Keratinocyte (primary cell): ENCODE measurements at regions not wholly inside any gene's neighbourhood (a gene's known extent, or its start where the extent isn't known, plus 50 kb on each side); places are given as distances from the start of the nearest gene placed in this dataset.

Source experiments
- DNase-seq: peaks from one replicate; pipeline ENCODE4 v3.0.0-alpha.2; 2011; ENCODE audit warnings: low read depth, missing footprints, low spot score
- FAIRE-seq: peaks from 2 replicates; lab custom pipeline; 2011; peaks lifted over from hg19 to GRCh38; lab: Jason Lieb, UNC
- H2AFZ ChIP-seq: 2 replicates; pipeline ENCODE4 v1.6.0; 2012; ENCODE audit warnings: low read length, control low read depth, inconsistent platforms; ENCODE audit not compliant: control insufficient read depth
- H3K27ac ChIP-seq: 2 replicates; pipeline ENCODE4 v1.5.1; 2011; ENCODE audit warnings: low read length; ENCODE audit not compliant: control insufficient read depth, insufficient read depth
- H3K27me3 ChIP-seq: 3 replicates; pipeline ENCODE4 v1.6.0; 2011; ENCODE audit warnings: low read length; ENCODE audit not compliant: control insufficient read depth, insufficient read depth; ENCODE audit errors: extremely low read depth
- H3K36me3 ChIP-seq, 2 experiments: 2 replicates in 1 of 2; 3 replicates in 1 of 2; pipeline ENCODE4 v1.5.1; 2011; ENCODE audit warnings: low read length in 2 of 2, mild to moderate bottlenecking in 1 of 2; ENCODE audit not compliant: control insufficient read depth in 2 of 2, insufficient read depth in 2 of 2; ENCODE audit errors: extremely low read depth in 1 of 2
- H3K4me1 ChIP-seq: 3 replicates; pipeline ENCODE4 v1.5.1; 2011; ENCODE audit warnings: low read length; ENCODE audit not compliant: control insufficient read depth, insufficient read depth; ENCODE audit errors: extremely low read depth
- H3K4me2 ChIP-seq: 3 replicates; pipeline ENCODE4 v1.6.0; 2011; ENCODE audit warnings: low read depth, low read length; ENCODE audit not compliant: control insufficient read depth, insufficient read depth; ENCODE audit errors: extremely low read depth
- H3K4me3 ChIP-seq, 3 experiments: fragments of 200-600 bp in 1 of 3; sonication (generic) in 1 of 3; 2 replicates in 2 of 3; 3 replicates in 1 of 3; pipeline ENCODE4 v1.5.1; 2011 to 2016; ENCODE audit warnings: low read length in 3 of 3, mild to moderate bottlenecking in 3 of 3, control low read depth in 2 of 3, inconsistent platforms in 1 of 3, low read depth in 1 of 3, mixed read lengths in 1 of 3, mixed run types in 1 of 3, moderate library complexity in 1 of 3; ENCODE audit not compliant: control insufficient read depth in 2 of 3, insufficient read depth in 2 of 3; ENCODE audit errors: extremely low read depth in 1 of 3
- H3K79me2 ChIP-seq: 2 replicates; pipeline ENCODE4 v1.6.0; 2012; ENCODE audit warnings: low read length; ENCODE audit not compliant: control insufficient read depth, insufficient read depth
- H3K9ac ChIP-seq: 3 replicates; pipeline ENCODE4 v1.6.0; 2011; ENCODE audit warnings: low read length; ENCODE audit not compliant: control insufficient read depth, insufficient read depth; ENCODE audit errors: extremely low read depth
- H3K9me1 ChIP-seq: 3 replicates; pipeline ENCODE4 v1.6.0; 2011; ENCODE audit warnings: low read length; ENCODE audit not compliant: control insufficient read depth, insufficient read depth; ENCODE audit errors: extremely low read depth
- H3K9me3 ChIP-seq: 2 replicates; pipeline ENCODE4 v1.5.1; 2012; ENCODE audit warnings: low read depth, low read length; ENCODE audit not compliant: control insufficient read depth
- H4K20me1 ChIP-seq: 3 replicates; pipeline ENCODE4 v1.6.0; 2011; ENCODE audit warnings: low read length; ENCODE audit not compliant: control insufficient read depth, insufficient read depth; ENCODE audit errors: extremely low read depth
- EZH2 ChIP-seq: IDR thresholded peaks from one replicate; pipeline ENCODE4 v1.6.1; 2012; ENCODE audit warnings: inconsistent platforms, mild to moderate bottlenecking, low read length, moderate library complexity
- dilution Hi-C: fragments of 300-500 bp; cut with MboI; formaldehyde crosslinking; loops from one replicate; pipeline ENCODE4 v1.7.0; 2020; ENCODE audit warnings: low sequenced_read_pairs; ENCODE audit not compliant: extremely low pct_ligation_motif_present
- TF ChIP-seq, protein P1 (sequence below), 3 experiments: IDR thresholded peaks in 1 of 3; conservative IDR thresholded peaks in 1 of 3; optimal IDR thresholded peaks in 1 of 3; 2 replicates in 2 of 3; 3 replicates in 1 of 3; pipeline versions ENCODE3 to v1.5.1; 2011; ENCODE audit warnings: low read length in 3 of 3, mild to moderate bottlenecking in 3 of 3, moderate library complexity in 2 of 3, control low read depth in 1 of 3, inconsistent platforms in 1 of 3; ENCODE audit not compliant: insufficient read depth in 2 of 3; ENCODE audit errors: extremely low read depth in 1 of 3

GRCh38 chr6:145247692-145248419, 487.5 kb downstream of the EPM2A start:
- H3K4me2 ChIP-seq, result peak overlapping the region; percentile 48
- no peaks in the 10 kb centered on the region for H4K20me1 ChIP-seq
- H3K27me3 ChIP-seq, result no peaks in the 10 kb centered on the region
- FAIRE-seq (no peak), DNase-seq (peak; percentile 11)
- no peak for TF ChIP-seq EZH2
- TF ChIP-seq, protein P1, sequence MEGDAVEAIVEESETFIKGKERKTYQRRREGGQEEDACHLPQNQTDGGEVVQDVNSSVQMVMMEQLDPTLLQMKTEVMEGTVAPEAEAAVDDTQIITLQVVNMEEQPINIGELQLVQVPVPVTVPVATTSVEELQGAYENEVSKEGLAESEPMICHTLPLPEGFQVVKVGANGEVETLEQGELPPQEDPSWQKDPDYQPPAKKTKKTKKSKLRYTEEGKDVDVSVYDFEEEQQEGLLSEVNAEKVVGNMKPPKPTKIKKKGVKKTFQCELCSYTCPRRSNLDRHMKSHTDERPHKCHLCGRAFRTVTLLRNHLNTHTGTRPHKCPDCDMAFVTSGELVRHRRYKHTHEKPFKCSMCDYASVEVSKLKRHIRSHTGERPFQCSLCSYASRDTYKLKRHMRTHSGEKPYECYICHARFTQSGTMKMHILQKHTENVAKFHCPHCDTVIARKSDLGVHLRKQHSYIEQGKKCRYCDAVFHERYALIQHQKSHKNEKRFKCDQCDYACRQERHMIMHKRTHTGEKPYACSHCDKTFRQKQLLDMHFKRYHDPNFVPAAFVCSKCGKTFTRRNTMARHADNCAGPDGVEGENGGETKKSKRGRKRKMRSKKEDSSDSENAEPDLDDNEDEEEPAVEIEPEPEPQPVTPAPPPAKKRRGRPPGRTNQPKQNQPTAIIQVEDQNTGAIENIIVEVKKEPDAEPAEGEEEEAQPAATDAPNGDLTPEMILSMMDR (optimal IDR thresholded peaks at IDR 0.05 in 1 of 3, IDR thresholded peaks at IDR 0.05 in 1 of 3, conservative IDR thresholded peaks at IDR 0.05 in 1 of 3; ENCODE audit: extremely low read depth in 1 of 3, insufficient read depth in 2 of 3, low read length in 3 of 3), result no peak
- H3K79me2 ChIP-seq, result no peaks in the 10 kb centered on the region
- dilution Hi-C loops, result no loop called here
- H3K27ac ChIP-seq, result no peak overlapping the region
- no peaks in the 10 kb centered on the region for H3K36me3 ChIP-seq
- H2AFZ ChIP-seq, result peak overlapping the region; percentile 62
- peak overlapping the region in 1 of 3 experiments; percentile 11 for H3K4me3 ChIP-seq
- no peaks in the 10 kb centered on the region for H3K9me1 ChIP-seq
- no peak overlapping the region for H3K9ac ChIP-seq
- H3K4me1 ChIP-seq, result peaks cover 7% of the 10 kb centered on the region
- H3K9me3 ChIP-seq, result peaks cover 2% of the 10 kb centered on the region

DNA sequence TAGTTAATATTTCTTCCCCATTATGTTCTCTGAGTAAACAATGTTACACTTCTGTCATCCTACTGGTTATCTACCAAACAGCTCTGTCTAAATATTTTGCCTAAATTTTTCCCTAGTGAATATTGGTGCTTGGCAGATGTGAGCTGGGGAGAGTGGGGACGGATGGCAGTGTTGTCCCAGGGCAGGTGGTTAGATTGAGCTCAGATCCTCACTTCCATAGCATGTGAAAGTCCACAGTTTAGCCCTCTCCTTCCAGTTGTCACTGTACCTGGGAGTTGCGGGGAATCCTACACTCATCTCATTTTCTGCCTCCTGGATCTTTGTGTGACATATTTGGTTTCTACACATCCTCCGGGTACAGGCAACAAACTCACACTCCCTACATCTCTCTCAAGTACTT, 484.9 kb downstream of the EPM2A start:
- dilution Hi-C loops, result no loop called here
- peaks cover 7% of the 10 kb centered on the region for H3K4me1 ChIP-seq
- no peak overlapping the region for H2AFZ ChIP-seq
- no peak overlapping the region for H3K4me3 ChIP-seq
- no peaks in the 10 kb centered on the region for H3K36me3 ChIP-seq
- H3K4me2 ChIP-seq, result no peak overlapping the region
- peaks cover 2% of the 10 kb centered on the region for H3K9me3 ChIP-seq
- no peaks in the 10 kb centered on the region for H3K79me2 ChIP-seq
- H3K27ac ChIP-seq, result no peak overlapping the region
- DNase-seq, result no peak
- no peak for TF ChIP-seq EZH2
- TF ChIP-seq, protein P1 (optimal IDR thresholded peaks at IDR 0.05 in 1 of 3, IDR thresholded peaks at IDR 0.05 in 1 of 3, conservative IDR thresholded peaks at IDR 0.05 in 1 of 3; ENCODE audit: extremely low read depth in 1 of 3, insufficient read depth in 2 of 3, low read length in 3 of 3), result no peak
- no peak for FAIRE-seq
- H3K27me3 ChIP-seq, result no peaks in the 10 kb centered on the region
- H3K9ac ChIP-seq, result no peak overlapping the region
- H3K9me1 ChIP-seq, result no peaks in the 10 kb centered on the region
- H4K20me1 ChIP-seq, result no peaks in the 10 kb centered on the region
